B cell (primary cell): ENCODE measurements at regions not wholly inside any gene's neighbourhood (a gene's known extent, or its start where the extent isn't known, plus 50 kb on each side); places are given as distances from the start of the nearest gene placed in this dataset.

Experiments used
- EZH2 ChIP-seq: IDR thresholded peaks from 2 replicates; pipeline ENCODE4 v1.6.1; 2012; ENCODE audit warnings: borderline replicate concordance, low read depth, mild to moderate bottlenecking, moderate library complexity, low read length; ENCODE audit not compliant: insufficient read depth, poor library complexity, severe bottlenecking
- TF ChIP-seq, protein P1 (sequence below): fragments of 200-600 bp; IDR thresholded peaks from one replicate; pipeline ENCODE4 v1.8.0; 2022; ENCODE audit warnings: antibody characterized with exemption, mild to moderate bottlenecking

DNA sequence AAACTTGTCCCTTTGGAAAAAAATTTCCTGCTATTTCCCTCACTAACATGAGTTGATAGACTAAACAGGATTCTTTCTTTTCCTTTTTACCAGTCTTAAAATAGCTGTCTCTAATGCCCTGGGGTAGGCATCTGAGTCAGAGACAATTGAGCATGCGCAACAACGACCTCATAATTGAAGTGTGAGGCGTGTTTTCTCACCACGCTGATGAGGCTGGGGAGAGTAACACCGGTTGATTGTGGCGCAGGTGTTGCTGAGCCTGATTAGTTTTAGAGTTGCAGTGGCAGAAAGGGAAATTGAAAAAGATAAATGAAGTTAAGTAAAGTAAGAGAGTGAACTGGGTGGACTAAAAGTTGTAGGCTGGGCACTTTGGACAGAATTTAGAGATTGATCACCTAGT lies 213.7 kb downstream of the TLR4 start:
- TF ChIP-seq, protein P1, sequence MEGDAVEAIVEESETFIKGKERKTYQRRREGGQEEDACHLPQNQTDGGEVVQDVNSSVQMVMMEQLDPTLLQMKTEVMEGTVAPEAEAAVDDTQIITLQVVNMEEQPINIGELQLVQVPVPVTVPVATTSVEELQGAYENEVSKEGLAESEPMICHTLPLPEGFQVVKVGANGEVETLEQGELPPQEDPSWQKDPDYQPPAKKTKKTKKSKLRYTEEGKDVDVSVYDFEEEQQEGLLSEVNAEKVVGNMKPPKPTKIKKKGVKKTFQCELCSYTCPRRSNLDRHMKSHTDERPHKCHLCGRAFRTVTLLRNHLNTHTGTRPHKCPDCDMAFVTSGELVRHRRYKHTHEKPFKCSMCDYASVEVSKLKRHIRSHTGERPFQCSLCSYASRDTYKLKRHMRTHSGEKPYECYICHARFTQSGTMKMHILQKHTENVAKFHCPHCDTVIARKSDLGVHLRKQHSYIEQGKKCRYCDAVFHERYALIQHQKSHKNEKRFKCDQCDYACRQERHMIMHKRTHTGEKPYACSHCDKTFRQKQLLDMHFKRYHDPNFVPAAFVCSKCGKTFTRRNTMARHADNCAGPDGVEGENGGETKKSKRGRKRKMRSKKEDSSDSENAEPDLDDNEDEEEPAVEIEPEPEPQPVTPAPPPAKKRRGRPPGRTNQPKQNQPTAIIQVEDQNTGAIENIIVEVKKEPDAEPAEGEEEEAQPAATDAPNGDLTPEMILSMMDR: no peak
- no peak for TF ChIP-seq EZH2
